ENCODE measurements at regions not wholly inside any gene's neighbourhood (a gene's known extent, or its start where the extent isn't known, plus 50 kb on each side); places are given as distances from the start of the nearest gene placed in this dataset.

- TF ChIP-seq CTCF (IDR thresholded peaks at IDR 0.05) (no peak), POLR2A (IDR thresholded peaks at IDR 0.05) (no peak), EP300 (IDR thresholded peaks at IDR 0.05) (no peak)
These were observed 94.9 kb upstream of the CEP85L start for GRCh38 chr6:118746145-118746824.
